ENCODE measurements at regions not wholly inside any gene's neighbourhood (a gene's known extent, or its start where the extent isn't known, plus 50 kb on each side); places are given as distances from the start of the nearest gene placed in this dataset.

GRCh38 chr3:56915966-56916586 lies 114.3 kb upstream of the ARHGEF3 start:
- no peak overlapping the region for H3K4me3 Mint-ChIP-seq (ENCODE audit: unreplicated experiment)
- H3K27ac Mint-ChIP-seq (ENCODE audit: unreplicated experiment): no peak overlapping the region
- H3K9me3 Mint-ChIP-seq (ENCODE audit: unreplicated experiment): no peaks in the 10 kb centered on the region
- no peaks in the 10 kb centered on the region for H3K27me3 Mint-ChIP-seq (ENCODE audit: unreplicated experiment)
- no peak for DNase-seq
- no peaks in the 10 kb centered on the region for H3K36me3 Mint-ChIP-seq (ENCODE audit: unreplicated experiment)
- H3K4me1 Mint-ChIP-seq (ENCODE audit: low read depth, unreplicated experiment): no peaks in the 10 kb centered on the region
- TF ChIP-seq CTCF (IDR thresholded peaks at IDR 0.05; ENCODE audit: partially characterized antibody, unreplicated experiment): no peak

- no peak overlapping the region for H3K4me3 Mint-ChIP-seq (ENCODE audit: unreplicated experiment)
- H3K9me3 Mint-ChIP-seq (ENCODE audit: unreplicated experiment): no peaks in the 10 kb centered on the region
- TF ChIP-seq CTCF (IDR thresholded peaks at IDR 0.05; ENCODE audit: partially characterized antibody, unreplicated experiment): no peak
- H3K27ac Mint-ChIP-seq (ENCODE audit: unreplicated experiment): no peak overlapping the region
- H3K27me3 Mint-ChIP-seq (ENCODE audit: unreplicated experiment): no peaks in the 10 kb centered on the region
- H3K4me1 Mint-ChIP-seq (ENCODE audit: low read depth, unreplicated experiment): no peaks in the 10 kb centered on the region
- H3K36me3 Mint-ChIP-seq (ENCODE audit: unreplicated experiment): no peaks in the 10 kb centered on the region
- no peak for DNase-seq
Observed at GRCh38 chr3:56914646-56915045, 112.9 kb upstream of the ARHGEF3 start.

- H3K4me3 Mint-ChIP-seq (ENCODE audit: unreplicated experiment): no peak overlapping the region
- no peaks in the 10 kb centered on the region for H3K27me3 Mint-ChIP-seq (ENCODE audit: unreplicated experiment)
- H3K36me3 Mint-ChIP-seq (ENCODE audit: unreplicated experiment): no peaks in the 10 kb centered on the region
- H3K4me1 Mint-ChIP-seq (ENCODE audit: low read depth, unreplicated experiment): no peaks in the 10 kb centered on the region
- no peak overlapping the region for H3K27ac Mint-ChIP-seq (ENCODE audit: unreplicated experiment)
- no peak for DNase-seq
- no peak for TF ChIP-seq CTCF (IDR thresholded peaks at IDR 0.05; ENCODE audit: partially characterized antibody, unreplicated experiment)
- H3K9me3 Mint-ChIP-seq (ENCODE audit: unreplicated experiment): no peaks in the 10 kb centered on the region
Observed at GRCh38 chr3:56911363-56911762, 109.6 kb upstream of the ARHGEF3 start.

GRCh38 chr3:56909349-56909748 lies 107.6 kb upstream of the ARHGEF3 start:
- Mint-ChIP-seq H3K36me3 (ENCODE audit: unreplicated experiment) (no peaks in the 10 kb centered on the region), H3K9me3 (ENCODE audit: unreplicated experiment) (no peaks in the 10 kb centered on the region), H3K4me3 (ENCODE audit: unreplicated experiment) (no peak overlapping the region), H3K27me3 (ENCODE audit: unreplicated experiment) (no peaks in the 10 kb centered on the region), H3K27ac (ENCODE audit: unreplicated experiment) (no peak overlapping the region), H3K4me1 (ENCODE audit: low read depth, unreplicated experiment) (peaks cover 2% of the 10 kb centered on the region)
- TF ChIP-seq CTCF (IDR thresholded peaks at IDR 0.05; ENCODE audit: partially characterized antibody, unreplicated experiment): no peak
- no peak for DNase-seq

- H3K36me3 Mint-ChIP-seq (ENCODE audit: unreplicated experiment): no peaks in the 10 kb centered on the region
- no peak overlapping the region for H3K4me3 Mint-ChIP-seq (ENCODE audit: unreplicated experiment)
- no peaks in the 10 kb centered on the region for H3K9me3 Mint-ChIP-seq (ENCODE audit: unreplicated experiment)
- H3K27me3 Mint-ChIP-seq (ENCODE audit: unreplicated experiment): no peaks in the 10 kb centered on the region
- TF ChIP-seq CTCF (IDR thresholded peaks at IDR 0.05; ENCODE audit: partially characterized antibody, unreplicated experiment): no peak
- no peak overlapping the region for H3K27ac Mint-ChIP-seq (ENCODE audit: unreplicated experiment)
- peaks cover 2% of the 10 kb centered on the region for H3K4me1 Mint-ChIP-seq (ENCODE audit: low read depth, unreplicated experiment)
- DNase-seq: no peak
Observed at GRCh38 chr3:56908004-56908403, 106.3 kb upstream of the ARHGEF3 start.

Measured in glutamatergic neuron (in vitro differentiated cells).